SIG-M5 (cell line): ENCODE measurements at regions not wholly inside any gene's neighbourhood (a gene's known extent, or its start where the extent isn't known, plus 50 kb on each side); places are given as distances from the start of the nearest gene placed in this dataset.

Experiments used
- DNase-seq: peaks from one replicate; lab custom pipeline; 2025; lab: John Stamatoyannopoulos, UW

- DNase-seq: no peak
These were observed 207.0 kb upstream of the SALL3 start for GRCh38 chr18:78772360-78773302.

GRCh38 chr18:78773303-78773755 lies 206.3 kb upstream of the SALL3 start:
- DNase-seq: no peak

GRCh38 chr18:78773819-78774218 lies 205.8 kb upstream of the SALL3 start:
- DNase-seq: no peak

- DNase-seq: no peak
These were observed 204.9 kb upstream of the SALL3 start for GRCh38 chr18:78774741-78775141.

GRCh38 chr18:78776151-78776550 lies 203.5 kb upstream of the SALL3 start:
- no peak for DNase-seq

GRCh38 chr18:78776706-78777285 lies 202.8 kb upstream of the SALL3 start:
- DNase-seq: no peak

GRCh38 chr18:78777992-78778391 lies 201.6 kb upstream of the SALL3 start:
- no peak for DNase-seq

GRCh38 chr18:78778651-78779050 lies 201.0 kb upstream of the SALL3 start:
- DNase-seq: no peak

- DNase-seq: no peak
These were observed 199.5 kb upstream of the SALL3 start for GRCh38 chr18:78779996-78780718.

GRCh38 chr18:78780719-78781600 lies 198.7 kb upstream of the SALL3 start:
- DNase-seq: no peak

- no peak for DNase-seq
These were observed 198.0 kb upstream of the SALL3 start for GRCh38 chr18:78781601-78781960.

- no peak for DNase-seq
These were observed 196.6 kb upstream of the SALL3 start for GRCh38 chr18:78782951-78783563.

GRCh38 chr18:78783564-78783960 lies 196.1 kb upstream of the SALL3 start:
- no peak for DNase-seq

- DNase-seq: no peak
These were observed 194.8 kb upstream of the SALL3 start for GRCh38 chr18:78784861-78785260.

- no peak for DNase-seq
These were observed 193.9 kb upstream of the SALL3 start for GRCh38 chr18:78785706-78786105.

- no peak for DNase-seq
These were observed 192.8 kb upstream of the SALL3 start for GRCh38 chr18:78786776-78787175.

GRCh38 chr18:78787751-78788150 lies 191.9 kb upstream of the SALL3 start:
- no peak for DNase-seq

GRCh38 chr18:78788161-78788560 lies 191.5 kb upstream of the SALL3 start:
- DNase-seq: no peak

- DNase-seq: no peak
These were observed 189.8 kb upstream of the SALL3 start for GRCh38 chr18:78789850-78790249.

- DNase-seq: no peak
These were observed 189.1 kb upstream of the SALL3 start for GRCh38 chr18:78790511-78790910.

- DNase-seq: no peak
These were observed 188.7 kb upstream of the SALL3 start for GRCh38 chr18:78790960-78791359.
